HCT116 (cell line): ENCODE measurements at regions not wholly inside any gene's neighbourhood (a gene's known extent, or its start where the extent isn't known, plus 50 kb on each side); places are given as distances from the start of the nearest gene placed in this dataset.
"Not testable (repeated sequence)": the region's sequence is repeated elsewhere in the genome, so short reads cannot be mapped to it uniquely, and the experiment has no call there.

Source experiments
- POLR2A ChIP-seq: IDR thresholded peaks from 2 replicates; pipeline ENCODE4 v1.7.0; 2011; ENCODE audit warnings: borderline replicate concordance; ENCODE audit not compliant: insufficient read depth, insufficient read length; ENCODE audit errors: extremely low read depth
- POLR2AphosphoS5 ChIP-seq: IDR thresholded peaks from 2 replicates; pipeline ENCODE4 v1.6.1; 2011; ENCODE audit warnings: mild to moderate bottlenecking, low read depth, low read length, moderate library complexity
- YY1 ChIP-seq: IDR thresholded peaks from 2 replicates; pipeline ENCODE4 v1.6.1; 2011; ENCODE audit warnings: low read length, low read depth, moderate library complexity, mild to moderate bottlenecking; ENCODE audit not compliant: insufficient replicate concordance; ENCODE audit errors: extremely low read depth
- ZBTB33 ChIP-seq: IDR thresholded peaks from 2 replicates; pipeline ENCODE4 v1.6.1; 2011; ENCODE audit warnings: mild to moderate bottlenecking, low read length, moderate library complexity; ENCODE audit not compliant: insufficient replicate concordance; ENCODE audit errors: extremely low read depth

DNA sequence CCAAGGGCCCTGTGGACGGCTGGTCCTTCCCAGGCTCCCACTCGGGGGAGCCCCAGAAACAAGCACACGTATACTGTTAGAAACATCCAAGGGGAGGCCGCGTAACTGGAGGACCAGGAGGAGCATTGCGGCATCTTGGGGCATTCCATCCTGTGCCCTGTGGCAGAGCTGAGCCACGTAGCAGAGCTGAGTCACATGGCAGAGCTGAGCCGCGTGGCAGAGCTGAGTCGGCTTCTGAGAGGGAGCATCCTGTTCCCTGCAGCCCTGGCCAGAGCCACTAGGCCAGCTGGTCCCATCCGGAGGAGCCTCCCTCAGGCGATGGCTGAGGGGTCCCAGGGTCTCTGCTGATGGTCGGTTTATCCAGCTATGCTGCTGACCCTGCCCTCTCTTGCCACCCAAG, 4476.7 kb upstream of the TPTE start:
- TF ChIP-seq POLR2AphosphoS5, POLR2A, YY1, ZBTB33: not testable (repeated sequence)
